ENCODE measurements at regions not wholly inside any gene's neighbourhood (a gene's known extent, or its start where the extent isn't known, plus 50 kb on each side); places are given as distances from the start of the nearest gene placed in this dataset.
A peak's percentile ranks its signal among the peaks of the same experiment; 100 is the strongest.

DNA sequence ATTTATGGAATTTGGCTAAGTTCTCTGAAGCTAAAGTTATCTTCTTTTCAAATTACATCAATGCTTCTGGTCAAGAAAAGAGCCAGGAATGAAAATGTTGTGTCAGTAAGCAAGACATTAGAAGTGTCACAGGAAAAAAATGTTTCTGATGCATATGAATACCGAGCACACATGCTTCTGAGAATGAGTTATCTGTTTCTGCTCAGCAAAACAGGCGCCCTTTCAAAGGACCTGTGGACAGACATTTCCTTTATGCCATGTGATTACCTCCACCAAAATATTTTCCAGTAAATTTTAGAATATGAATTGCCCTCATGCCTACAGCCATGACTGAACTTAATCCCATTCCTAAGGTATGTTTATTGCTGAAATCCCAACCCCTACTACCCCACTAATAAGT is 55.4 kb upstream of the RNF180 start:
- no peak for DNase-seq

DNA sequence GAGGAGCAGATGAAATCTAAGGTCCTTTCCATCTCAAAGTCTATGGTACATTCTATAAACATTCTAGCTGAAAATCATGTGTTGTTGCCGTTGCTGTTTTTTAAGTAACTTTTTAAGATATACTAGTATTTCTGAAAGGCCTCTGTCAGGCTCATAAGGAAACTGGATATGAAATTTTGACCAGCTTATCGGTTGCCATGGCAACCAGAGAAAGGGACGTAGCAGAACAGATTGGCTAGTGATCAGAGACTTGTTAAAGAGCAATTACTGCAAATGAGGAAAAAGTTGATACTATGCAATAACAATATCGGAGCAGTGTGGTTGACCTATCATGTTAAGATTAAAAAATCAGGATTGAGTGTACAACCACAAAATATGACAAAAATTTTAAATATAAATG is 57.0 kb upstream of the RNF180 start:
- no peak for DNase-seq

DNA sequence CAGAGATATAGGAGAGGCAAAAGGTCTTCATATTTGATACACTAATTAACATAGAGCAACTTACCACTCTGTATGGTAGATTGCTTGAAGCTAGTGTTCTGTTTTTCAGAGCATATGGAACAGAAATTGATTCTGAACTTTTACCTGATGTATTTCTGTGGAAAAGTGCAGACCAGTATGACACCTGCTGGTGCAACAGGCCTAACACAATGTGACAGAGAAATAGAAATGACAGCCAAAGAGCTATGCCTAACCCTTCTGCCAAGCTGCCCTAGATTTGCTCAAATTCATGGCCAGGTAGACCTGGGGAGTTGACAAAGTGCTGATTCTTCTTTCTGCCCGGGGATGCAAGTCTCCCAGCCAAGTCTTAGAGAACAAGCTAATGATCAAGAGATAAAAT is 65.4 kb upstream of the RNF180 start:
- DNase-seq, result no peak

DNA sequence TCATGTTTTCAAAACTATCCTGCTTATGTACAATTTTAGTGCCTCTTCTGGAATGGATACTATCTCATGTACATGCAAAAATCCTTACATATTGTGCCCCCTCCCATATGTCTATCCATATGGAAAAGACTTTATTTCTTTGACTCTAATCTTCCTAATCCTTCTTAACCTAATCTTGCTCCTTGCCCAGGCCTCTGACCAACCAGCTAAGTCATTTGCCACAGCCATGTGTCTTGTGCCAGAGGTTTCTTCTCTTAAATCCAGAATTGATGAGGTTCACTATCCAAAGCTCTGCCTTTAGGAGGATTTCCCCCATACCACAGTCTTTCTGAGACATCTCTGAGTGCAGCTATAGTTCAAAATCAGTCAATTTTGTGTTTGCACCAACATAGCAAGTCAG is 68.9 kb upstream of the RNF180 start:
- no peak for DNase-seq

DNA sequence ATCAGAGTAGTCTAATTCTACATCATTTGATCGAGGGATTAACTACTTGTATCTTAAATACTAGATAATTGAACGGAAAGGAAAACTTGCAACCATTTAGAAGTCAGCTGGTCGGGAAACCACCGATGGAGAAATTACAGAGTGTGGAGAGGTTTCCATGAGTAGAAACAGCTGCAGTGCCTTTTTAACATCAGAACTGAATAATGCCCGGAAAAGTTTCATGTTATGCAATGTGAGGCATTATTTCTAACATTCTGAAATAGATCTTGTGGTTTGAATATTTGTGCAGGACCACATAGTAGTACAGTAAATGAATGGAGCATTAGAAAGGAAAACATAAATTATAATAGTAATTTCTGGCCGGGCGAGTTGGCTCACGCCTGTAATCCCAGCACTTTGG is 88.1 kb upstream of the RNF180 start:
- no peak for DNase-seq

DNA sequence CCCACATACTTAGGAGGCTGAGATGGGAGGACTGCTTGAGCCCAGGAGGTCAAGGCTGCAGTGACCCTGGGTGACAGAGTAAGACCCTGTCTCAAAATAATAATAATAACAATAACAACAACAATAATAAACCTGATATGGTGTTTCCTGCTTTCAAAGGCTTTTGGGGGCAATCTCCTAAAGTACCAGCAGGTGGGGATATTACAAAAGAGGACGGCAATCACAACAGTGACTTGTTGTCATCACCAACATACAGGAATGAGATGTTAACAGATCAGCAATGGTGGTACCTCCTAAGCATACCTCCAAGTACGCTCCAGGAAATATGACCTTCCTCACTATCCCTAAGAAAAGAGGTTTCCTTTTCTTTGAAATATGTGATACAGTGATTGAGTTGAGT is 91.1 kb upstream of the RNF180 start:
- peak; percentile 70 for DNase-seq

DNA sequence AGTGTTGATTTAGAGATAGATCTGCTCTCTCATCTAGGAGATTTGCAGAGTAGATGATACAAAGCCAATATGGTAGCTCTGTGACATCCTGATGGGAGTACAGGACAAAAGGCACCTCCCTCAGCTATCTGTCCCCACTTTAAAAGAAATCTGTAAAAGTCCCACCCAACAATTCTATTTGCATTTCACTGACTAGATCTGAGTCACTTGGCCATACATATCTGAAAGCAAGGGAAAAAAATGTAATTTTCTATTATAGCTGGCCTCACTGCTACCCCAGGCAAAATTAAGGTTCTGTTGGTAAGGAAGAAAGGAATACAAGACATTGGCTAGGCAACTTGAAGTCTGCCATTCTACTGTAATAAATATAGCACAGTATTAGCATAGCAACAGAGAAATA is 96.2 kb upstream of the RNF180 start:
- no peak for DNase-seq

DNA sequence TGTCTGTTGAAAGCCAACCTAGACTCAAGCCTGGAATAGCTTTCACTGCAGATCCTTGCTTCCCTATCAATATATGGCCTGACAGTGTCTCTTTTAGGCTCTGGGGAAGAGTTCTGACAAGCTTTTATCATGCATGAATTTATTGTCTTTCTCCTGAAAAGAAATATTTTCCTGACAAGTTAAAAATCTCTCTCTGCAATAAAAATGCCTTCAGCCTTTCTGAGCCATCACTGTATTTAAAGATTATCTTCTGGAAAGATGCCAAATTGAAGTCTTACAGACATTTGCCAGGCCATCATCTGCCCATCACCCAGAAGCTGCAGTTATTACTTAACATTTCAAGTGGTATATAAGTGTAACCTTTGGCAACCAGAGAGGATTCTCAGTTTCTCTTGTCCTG is 88.1 kb upstream of the HTR1A start:
- DNase-seq, result no peak

DNA sequence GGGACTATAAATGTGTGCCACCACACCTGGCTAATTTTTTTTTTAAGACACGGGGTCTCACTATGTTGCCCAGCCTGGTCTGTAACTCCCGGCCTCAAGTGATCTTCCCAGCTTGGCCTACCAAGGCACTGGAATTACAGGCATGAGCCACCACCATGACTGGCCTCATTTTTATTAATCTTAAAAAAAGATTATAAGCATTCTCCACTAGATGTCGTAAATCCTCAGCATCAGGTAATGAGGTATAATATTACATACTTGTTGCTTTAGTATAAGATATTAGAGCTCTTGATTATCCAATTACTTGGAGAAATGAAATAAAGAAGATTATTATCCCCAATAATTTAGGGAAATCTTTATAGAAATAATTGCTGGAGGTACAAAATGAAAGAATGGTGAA is 78.2 kb upstream of the HTR1A start:
- DNase-seq, result no peak

DNA sequence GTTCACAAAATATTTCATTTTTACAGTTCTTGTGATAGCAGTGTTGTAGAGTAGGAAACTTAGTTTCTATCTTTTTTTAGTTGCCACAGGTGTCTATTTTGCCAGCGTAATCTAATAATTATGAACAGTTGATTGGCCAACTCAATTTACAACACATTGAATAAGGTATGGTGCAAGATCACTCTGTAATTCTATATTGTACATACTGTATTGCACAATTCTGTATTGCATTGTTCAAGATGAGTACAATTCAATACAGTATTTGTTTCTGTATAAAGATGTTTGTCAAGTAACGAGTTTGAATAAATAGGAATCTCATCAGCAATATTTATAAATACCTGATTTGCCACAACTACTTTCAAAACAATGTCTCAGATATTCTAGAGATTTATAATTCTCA is 64.2 kb upstream of the HTR1A start:
- no peak for DNase-seq

DNA sequence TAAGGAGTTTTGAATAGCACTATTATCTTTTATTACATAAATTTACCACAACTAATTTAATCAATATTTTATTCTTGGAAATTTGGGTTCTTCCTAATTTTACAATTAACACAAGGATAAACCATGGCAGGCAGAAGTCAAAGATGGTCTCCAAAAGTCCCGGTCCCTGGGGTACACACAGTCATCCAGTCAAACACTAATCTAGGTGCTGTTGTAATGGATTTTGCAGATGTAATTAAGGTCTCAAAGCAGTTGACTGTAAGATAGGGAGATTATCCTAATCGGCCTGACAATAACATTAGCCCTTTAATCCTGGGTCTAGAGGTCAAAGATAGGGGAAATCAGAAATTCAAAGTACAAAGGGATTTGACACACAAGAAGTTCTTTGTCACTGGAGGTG is 57.5 kb upstream of the HTR1A start:
- no peak for DNase-seq

DNA sequence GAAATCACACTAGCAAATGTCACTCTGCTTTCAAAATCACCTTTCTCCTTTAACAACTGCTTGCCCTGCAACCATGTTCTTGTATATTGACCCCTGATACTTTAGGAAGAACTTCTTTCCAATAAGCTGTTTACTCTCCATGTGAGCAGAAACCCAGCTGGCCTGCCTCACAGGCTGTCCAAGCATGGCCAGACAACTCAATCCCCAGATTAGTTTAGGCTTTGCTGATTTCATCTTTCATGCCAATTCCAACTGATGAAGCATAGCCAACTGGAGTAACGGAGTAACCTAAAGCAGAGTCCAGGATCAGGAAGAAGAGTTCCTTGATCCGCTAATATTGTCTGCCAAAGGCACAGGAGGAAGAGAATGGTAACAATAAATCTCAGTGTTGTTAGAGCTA is 56.7 kb upstream of the HTR1A start:
- no peak for DNase-seq

DNA sequence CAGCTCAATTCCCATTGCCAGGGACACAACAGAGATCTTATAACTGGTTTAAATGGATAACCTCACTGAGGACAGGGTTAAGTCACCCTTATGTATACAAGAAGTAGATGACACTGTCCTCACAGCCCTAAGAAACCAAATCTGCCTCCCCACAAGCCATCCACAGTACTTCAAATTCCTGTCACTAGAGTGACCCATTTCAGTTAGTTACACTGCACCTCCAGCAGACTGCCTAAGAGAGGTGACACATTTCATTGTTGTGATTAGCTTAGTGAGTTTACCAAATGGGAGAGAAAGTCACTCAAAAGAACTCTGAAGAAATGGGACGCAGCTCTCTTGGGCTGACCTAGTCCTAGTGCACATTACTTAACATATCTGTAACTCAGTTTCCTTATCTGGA is 53.6 kb upstream of the HTR1A start:
- DNase-seq, result no peak

Data from NCI-H69 (cell line).